ENCODE measurements at regions not wholly inside any gene's neighbourhood (a gene's known extent, or its start where the extent isn't known, plus 50 kb on each side); places are given as distances from the start of the nearest gene placed in this dataset.

DNA sequence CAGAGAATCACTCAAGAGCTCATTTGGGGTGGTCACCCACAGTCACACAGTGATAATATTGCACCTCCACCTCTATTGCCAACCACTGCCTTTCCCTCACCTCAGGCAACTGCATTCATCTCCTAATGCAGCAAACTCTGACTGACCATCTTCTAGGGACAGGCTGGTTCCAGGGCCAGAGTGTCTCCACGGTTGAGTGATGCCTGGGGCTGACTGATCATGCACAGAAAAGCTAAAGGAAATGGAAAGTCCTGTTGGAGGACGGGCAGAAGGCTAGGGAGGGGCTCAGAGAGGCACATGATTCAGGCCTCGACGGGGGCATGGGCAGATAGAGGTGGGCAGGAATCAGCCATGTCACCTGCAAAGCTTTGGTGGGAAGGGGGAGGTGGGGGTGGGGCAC lies 127.1 kb upstream of the TNS3 start:
- TF ChIP-seq, protein P1, sequence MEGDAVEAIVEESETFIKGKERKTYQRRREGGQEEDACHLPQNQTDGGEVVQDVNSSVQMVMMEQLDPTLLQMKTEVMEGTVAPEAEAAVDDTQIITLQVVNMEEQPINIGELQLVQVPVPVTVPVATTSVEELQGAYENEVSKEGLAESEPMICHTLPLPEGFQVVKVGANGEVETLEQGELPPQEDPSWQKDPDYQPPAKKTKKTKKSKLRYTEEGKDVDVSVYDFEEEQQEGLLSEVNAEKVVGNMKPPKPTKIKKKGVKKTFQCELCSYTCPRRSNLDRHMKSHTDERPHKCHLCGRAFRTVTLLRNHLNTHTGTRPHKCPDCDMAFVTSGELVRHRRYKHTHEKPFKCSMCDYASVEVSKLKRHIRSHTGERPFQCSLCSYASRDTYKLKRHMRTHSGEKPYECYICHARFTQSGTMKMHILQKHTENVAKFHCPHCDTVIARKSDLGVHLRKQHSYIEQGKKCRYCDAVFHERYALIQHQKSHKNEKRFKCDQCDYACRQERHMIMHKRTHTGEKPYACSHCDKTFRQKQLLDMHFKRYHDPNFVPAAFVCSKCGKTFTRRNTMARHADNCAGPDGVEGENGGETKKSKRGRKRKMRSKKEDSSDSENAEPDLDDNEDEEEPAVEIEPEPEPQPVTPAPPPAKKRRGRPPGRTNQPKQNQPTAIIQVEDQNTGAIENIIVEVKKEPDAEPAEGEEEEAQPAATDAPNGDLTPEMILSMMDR (IDR thresholded peaks at IDR 0.05; ENCODE audit: insufficient read depth, low read length, poor library complexity, severe bottlenecking), result no peak
- no peak for TF ChIP-seq EZH2phosphoT487 (conservative IDR thresholded peaks at IDR 0.05; ENCODE audit: low read length)

Measured in SU-DHL-6 (cell line).